ENCODE measurements at regions not wholly inside any gene's neighbourhood (a gene's known extent, or its start where the extent isn't known, plus 50 kb on each side); places are given as distances from the start of the nearest gene placed in this dataset.

GRCh38 chr4:13299343-13299742 lies 184.8 kb downstream of the RAB28 start:
- TF ChIP-seq CTCF (conservative IDR thresholded peaks at IDR 0.05; ENCODE audit: low read depth in 2 of 2) (no peak), EZH2 (IDR thresholded peaks at IDR 0.05; ENCODE audit: low read depth, unreplicated experiment) (no peak), POLR2AphosphoS5 (IDR thresholded peaks at IDR 0.05; ENCODE audit: low read depth) (no peak), EZH2phosphoT487 (IDR thresholded peaks at IDR 0.05; ENCODE audit: unreplicated experiment) (no peak), JUNB (IDR thresholded peaks at IDR 0.05; ENCODE audit: unreplicated experiment) (no peak), REST (IDR thresholded peaks at IDR 0.05; ENCODE audit: unreplicated experiment) (no peak), ZNF114 (CRISPR knock-in tag; IDR thresholded peaks at IDR 0.05) (no peak), CREB1 (CRISPR knock-in tag; IDR thresholded peaks at IDR 0.05; ENCODE audit: low read depth) (no peak), ZNF331 (CRISPR knock-in tag; IDR thresholded peaks at IDR 0.05; ENCODE audit: low read depth) (no peak), NANOG (IDR thresholded peaks at IDR 0.05; ENCODE audit: borderline replicate concordance) (no peak)
- TF ChIP-seq, protein P1, sequence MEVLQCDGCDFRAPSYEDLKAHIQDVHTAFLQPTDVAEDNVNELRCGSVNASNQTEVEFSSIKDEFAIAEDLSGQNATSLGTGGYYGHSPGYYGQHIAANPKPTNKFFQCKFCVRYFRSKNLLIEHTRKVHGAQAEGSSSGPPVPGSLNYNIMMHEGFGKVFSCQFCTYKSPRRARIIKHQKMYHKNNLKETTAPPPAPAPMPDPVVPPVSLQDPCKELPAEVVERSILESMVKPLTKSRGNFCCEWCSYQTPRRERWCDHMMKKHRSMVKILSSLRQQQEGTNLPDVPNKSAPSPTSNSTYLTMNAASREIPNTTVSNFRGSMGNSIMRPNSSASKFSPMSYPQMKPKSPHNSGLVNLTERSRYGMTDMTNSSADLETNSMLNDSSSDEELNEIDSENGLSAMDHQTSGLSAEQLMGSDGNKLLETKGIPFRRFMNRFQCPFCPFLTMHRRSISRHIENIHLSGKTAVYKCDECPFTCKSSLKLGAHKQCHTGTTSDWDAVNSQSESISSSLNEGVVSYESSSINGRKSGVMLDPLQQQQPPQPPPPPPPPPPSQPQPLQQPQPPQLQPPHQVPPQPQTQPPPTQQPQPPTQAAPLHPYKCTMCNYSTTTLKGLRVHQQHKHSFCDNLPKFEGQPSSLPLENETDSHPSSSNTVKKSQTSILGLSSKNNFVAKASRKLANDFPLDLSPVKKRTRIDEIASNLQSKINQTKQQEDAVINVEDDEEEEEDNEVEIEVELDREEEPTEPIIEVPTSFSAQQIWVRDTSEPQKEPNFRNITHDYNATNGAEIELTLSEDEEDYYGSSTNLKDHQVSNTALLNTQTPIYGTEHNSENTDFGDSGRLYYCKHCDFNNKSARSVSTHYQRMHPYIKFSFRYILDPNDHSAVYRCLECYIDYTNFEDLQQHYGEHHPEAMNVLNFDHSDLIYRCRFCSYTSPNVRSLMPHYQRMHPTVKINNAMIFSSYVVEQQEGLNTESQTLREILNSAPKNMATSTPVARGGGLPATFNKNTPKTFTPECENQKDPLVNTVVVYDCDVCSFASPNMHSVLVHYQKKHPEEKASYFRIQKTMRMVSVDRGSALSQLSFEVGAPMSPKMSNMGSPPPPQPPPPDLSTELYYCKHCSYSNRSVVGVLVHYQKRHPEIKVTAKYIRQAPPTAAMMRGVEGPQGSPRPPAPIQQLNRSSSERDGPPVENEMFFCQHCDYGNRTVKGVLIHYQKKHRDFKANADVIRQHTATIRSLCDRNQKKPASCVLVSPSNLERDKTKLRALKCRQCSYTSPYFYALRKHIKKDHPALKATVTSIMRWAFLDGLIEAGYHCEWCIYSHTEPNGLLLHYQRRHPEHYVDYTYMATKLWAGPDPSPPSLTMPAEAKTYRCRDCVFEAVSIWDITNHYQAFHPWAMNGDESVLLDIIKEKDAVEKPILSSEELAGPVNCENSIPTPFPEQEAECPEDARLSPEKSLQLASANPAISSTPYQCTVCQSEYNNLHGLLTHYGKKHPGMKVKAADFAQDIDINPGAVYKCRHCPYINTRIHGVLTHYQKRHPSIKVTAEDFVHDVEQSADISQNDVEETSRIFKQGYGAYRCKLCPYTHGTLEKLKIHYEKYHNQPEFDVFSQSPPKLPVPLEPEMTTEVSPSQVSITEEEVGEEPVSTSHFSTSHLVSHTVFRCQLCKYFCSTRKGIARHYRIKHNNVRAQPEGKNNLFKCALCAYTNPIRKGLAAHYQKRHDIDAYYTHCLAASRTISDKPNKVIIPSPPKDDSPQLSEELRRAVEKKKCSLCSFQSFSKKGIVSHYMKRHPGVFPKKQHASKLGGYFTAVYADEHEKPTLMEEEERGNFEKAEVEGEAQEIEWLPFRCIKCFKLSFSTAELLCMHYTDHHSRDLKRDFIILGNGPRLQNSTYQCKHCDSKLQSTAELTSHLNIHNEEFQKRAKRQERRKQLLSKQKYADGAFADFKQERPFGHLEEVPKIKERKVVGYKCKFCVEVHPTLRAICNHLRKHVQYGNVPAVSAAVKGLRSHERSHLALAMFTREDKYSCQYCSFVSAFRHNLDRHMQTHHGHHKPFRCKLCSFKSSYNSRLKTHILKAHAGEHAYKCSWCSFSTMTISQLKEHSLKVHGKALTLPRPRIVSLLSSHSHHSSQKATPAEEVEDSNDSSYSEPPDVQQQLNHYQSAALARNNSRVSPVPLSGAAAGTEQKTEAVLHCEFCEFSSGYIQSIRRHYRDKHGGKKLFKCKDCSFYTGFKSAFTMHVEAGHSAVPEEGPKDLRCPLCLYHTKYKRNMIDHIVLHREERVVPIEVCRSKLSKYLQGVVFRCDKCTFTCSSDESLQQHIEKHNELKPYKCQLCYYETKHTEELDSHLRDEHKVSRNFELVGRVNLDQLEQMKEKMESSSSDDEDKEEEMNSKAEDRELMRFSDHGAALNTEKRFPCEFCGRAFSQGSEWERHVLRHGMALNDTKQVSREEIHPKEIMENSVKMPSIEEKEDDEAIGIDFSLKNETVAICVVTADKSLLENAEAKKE (CRISPR knock-in tag; IDR thresholded peaks at IDR 0.05), result no peak
- TF ChIP-seq, protein P2, sequence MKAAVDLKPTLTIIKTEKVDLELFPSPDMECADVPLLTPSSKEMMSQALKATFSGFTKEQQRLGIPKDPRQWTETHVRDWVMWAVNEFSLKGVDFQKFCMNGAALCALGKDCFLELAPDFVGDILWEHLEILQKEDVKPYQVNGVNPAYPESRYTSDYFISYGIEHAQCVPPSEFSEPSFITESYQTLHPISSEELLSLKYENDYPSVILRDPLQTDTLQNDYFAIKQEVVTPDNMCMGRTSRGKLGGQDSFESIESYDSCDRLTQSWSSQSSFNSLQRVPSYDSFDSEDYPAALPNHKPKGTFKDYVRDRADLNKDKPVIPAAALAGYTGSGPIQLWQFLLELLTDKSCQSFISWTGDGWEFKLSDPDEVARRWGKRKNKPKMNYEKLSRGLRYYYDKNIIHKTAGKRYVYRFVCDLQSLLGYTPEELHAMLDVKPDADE (IDR thresholded peaks at IDR 0.05), result no peak
